Smooth muscle cell (in vitro differentiated cells): ENCODE measurements at regions not wholly inside any gene's neighbourhood (a gene's known extent, or its start where the extent isn't known, plus 50 kb on each side); places are given as distances from the start of the nearest gene placed in this dataset.

Experiments
- DNase-seq: peaks from one replicate; lab custom pipeline; 2025; ENCODE audit not compliant: unreplicated experiment; lab: John Stamatoyannopoulos, UW
- H2AFZ ChIP-seq: fragments of 200-600 bp; sonication (generic); 2 replicates; pipeline ENCODE4 v1.6.0; 2016; ENCODE audit warnings: antibody characterized with exemption, low read depth, mild to moderate bottlenecking
- H3F3A ChIP-seq: fragments of 200-600 bp; sonication (generic); 2 replicates; pipeline ENCODE4 v1.6.0; 2017; ENCODE audit warnings: antibody characterized with exemption, low read depth
- H3K27ac ChIP-seq: fragments of 200-600 bp; sonication (generic); 2 replicates; pipeline ENCODE4 v1.5.1; 2016; ENCODE audit warnings: low read depth, mild to moderate bottlenecking
- H3K27me3 ChIP-seq: fragments of 200-600 bp; sonication (generic); 2 replicates; pipeline ENCODE4 v1.6.1; 2016; ENCODE audit warnings: low read depth, mild to moderate bottlenecking
- H3K36me3 ChIP-seq: fragments of 200-600 bp; sonication (generic); 2 replicates; pipeline ENCODE4 v1.5.1; 2016; ENCODE audit warnings: low read depth
- H3K4me1 ChIP-seq: fragments of 200-600 bp; sonication (generic); 2 replicates; pipeline ENCODE4 v1.5.1; 2016; ENCODE audit warnings: low read depth
- H3K4me2 ChIP-seq: fragments of 200-600 bp; sonication (generic); 2 replicates; pipeline ENCODE4 v1.6.0; 2016; ENCODE audit warnings: mild to moderate bottlenecking
- H3K4me3 ChIP-seq: fragments of 200-600 bp; sonication (generic); 2 replicates; pipeline ENCODE4 v1.5.1; 2016; ENCODE audit warnings: mild to moderate bottlenecking
- H3K79me2 ChIP-seq: fragments of 200-600 bp; sonication (generic); 2 replicates; pipeline ENCODE4 v1.6.0; 2016; ENCODE audit warnings: low read depth, mild to moderate bottlenecking
- H3K9ac ChIP-seq: fragments of 200-600 bp; sonication (generic); 2 replicates; pipeline ENCODE4 v1.6.0; 2016; ENCODE audit warnings: low read depth
- H3K9me3 ChIP-seq: fragments of 200-600 bp; sonication (generic); replicated peaks from 2 replicates; pipeline ENCODE4 v1.5.1; 2016; ENCODE audit warnings: low read depth
- H4K20me1 ChIP-seq: fragments of 200-600 bp; sonication (generic); 2 replicates; pipeline ENCODE4 v1.6.0; 2016; ENCODE audit warnings: low read depth
- CTCF ChIP-seq: fragments of 200-600 bp; sonication (generic); IDR thresholded peaks from 2 replicates; pipeline ENCODE4 v1.5.1; 2017; ENCODE audit warnings: borderline replicate concordance, mild to moderate bottlenecking, antibody characterized with exemption; ENCODE audit not compliant: insufficient read depth, poor library complexity, severe bottlenecking
- WGBS: methylation state at CpG from one replicate; pipeline ENCODE4 v1.1.7; 2016; ENCODE audit warnings: low lambda C conversion rate; 5-methylcytosine and 5-hydroxymethylcytosine counted together

- no peak for TF ChIP-seq CTCF
- Histone ChIP-seq H3K9ac (no peak overlapping the region), H3K4me3 (peak overlapping the region; percentile 50), H4K20me1 (no peaks in the 10 kb centered on the region), H3K4me2 (peak overlapping the region; percentile 96), H3K27ac (no peak overlapping the region), H3K4me1 (peaks cover 5% of the 10 kb centered on the region), H3K36me3 (no peaks in the 10 kb centered on the region), H3F3A (no peaks in the 10 kb centered on the region), H2AFZ (no peak overlapping the region), H3K9me3 (no peaks in the 10 kb centered on the region), H3K27me3 (no peaks in the 10 kb centered on the region), H3K79me2 (no peaks in the 10 kb centered on the region)
- DNase-seq, result no peak
- whole genome bisulfite sequencing, result 67% methylated on average over 8 of the region's 10 CpGs
Measured at GRCh38 chr15:70585707-70586034, 177.7 kb downstream of the UACA start.

GRCh38 chr15:70584838-70585706 lies 178.3 kb downstream of the UACA start:
- Histone ChIP-seq H3K4me1 (peaks cover 5% of the 10 kb centered on the region), H3F3A (no peaks in the 10 kb centered on the region), H3K4me2 (peak overlapping the region; percentile 96), H3K27me3 (peaks cover 3% of the 10 kb centered on the region), H3K4me3 (peak overlapping the region; percentile 50), H3K36me3 (no peaks in the 10 kb centered on the region), H3K27ac (peak overlapping the region; percentile 35), H3K9me3 (no peaks in the 10 kb centered on the region), H3K9ac (peak overlapping the region; percentile 62), H2AFZ (peak overlapping the region; percentile 89), H3K79me2 (no peaks in the 10 kb centered on the region), H4K20me1 (no peaks in the 10 kb centered on the region)
- 5% methylated on average over 58 of the region's 64 CpGs for WGBS
- TF ChIP-seq CTCF, result peak; percentile 74
- no peak for DNase-seq

GRCh38 chr15:70584441-70584837 lies 178.9 kb downstream of the UACA start:
- peak overlapping the region; percentile 89 for H2AFZ ChIP-seq
- no peak overlapping the region for H3K4me3 ChIP-seq
- no peaks in the 10 kb centered on the region for H3K79me2 ChIP-seq
- 82% methylated on average over 4 of the region's 4 CpGs for WGBS
- no peaks in the 10 kb centered on the region for H3F3A ChIP-seq
- no peaks in the 10 kb centered on the region for H3K9me3 ChIP-seq
- no peaks in the 10 kb centered on the region for H4K20me1 ChIP-seq
- peak overlapping the region; percentile 35 for H3K27ac ChIP-seq
- H3K4me1 ChIP-seq, result peaks cover 5% of the 10 kb centered on the region
- DNase-seq, result no peak
- peak overlapping the region; percentile 96 for H3K4me2 ChIP-seq
- H3K27me3 ChIP-seq, result peaks cover 5% of the 10 kb centered on the region
- no peaks in the 10 kb centered on the region for H3K36me3 ChIP-seq
- no peak overlapping the region for H3K9ac ChIP-seq
- TF ChIP-seq CTCF, result no peak

- Histone ChIP-seq H4K20me1 (no peaks in the 10 kb centered on the region), H3K27me3 (peaks cover 5% of the 10 kb centered on the region), H3K79me2 (no peaks in the 10 kb centered on the region), H3K9me3 (no peaks in the 10 kb centered on the region), H3K9ac (no peak overlapping the region), H3K4me1 (peaks cover 5% of the 10 kb centered on the region), H3K27ac (no peak overlapping the region), H2AFZ (no peak overlapping the region), H3F3A (no peaks in the 10 kb centered on the region), H3K4me2 (no peak overlapping the region), H3K36me3 (no peaks in the 10 kb centered on the region), H3K4me3 (no peak overlapping the region)
- 71% methylated on average over 4 of the region's 4 CpGs for WGBS
- DNase-seq, result no peak
- no peak for TF ChIP-seq CTCF
Measured at GRCh38 chr15:70583006-70583405, 180.4 kb downstream of the UACA start.
